Neural crest cell (in vitro differentiated cells): ENCODE measurements at regions not wholly inside any gene's neighbourhood (a gene's known extent, or its start where the extent isn't known, plus 50 kb on each side); places are given as distances from the start of the nearest gene placed in this dataset.

Experiments used
- DNase-seq: peaks from one replicate; pipeline ENCODE4 v3.0.0; 2021; ENCODE audit warnings: low read depth, mixed read lengths, low spot score
- H3K27ac Mint-ChIP-seq: one replicate; pipeline ENCODE4 v1.8.0; 2021; ENCODE audit warnings: mild to moderate bottlenecking, mixed read lengths; ENCODE audit not compliant: unreplicated experiment
- H3K27me3 Mint-ChIP-seq: 2 replicates; pipeline ENCODE4 v1.8.0; 2021; ENCODE audit warnings: low read depth, mild to moderate bottlenecking, mixed read lengths
- H3K36me3 Mint-ChIP-seq: 2 replicates; pipeline ENCODE4 v1.8.0; 2021; ENCODE audit warnings: low read depth, mild to moderate bottlenecking, mixed read lengths
- H3K4me1 Mint-ChIP-seq: 2 replicates; pipeline ENCODE4 v1.8.0; 2021; ENCODE audit warnings: mixed read lengths
- H3K4me3 Mint-ChIP-seq: one replicate; pipeline ENCODE4 v1.8.0; 2021; ENCODE audit warnings: mild to moderate bottlenecking, mixed read lengths
- H3K9me3 Mint-ChIP-seq: 2 replicates; pipeline ENCODE4 v1.8.0; 2021; ENCODE audit warnings: mixed read lengths
- CTCF ChIP-seq: fragments of 200-600 bp; sonication (generic); conservative IDR thresholded peaks from 2 replicates; pipeline ENCODE4 v1.5.0; 2021; ENCODE audit warnings: antibody characterized with exemption, mild to moderate bottlenecking

DNA sequence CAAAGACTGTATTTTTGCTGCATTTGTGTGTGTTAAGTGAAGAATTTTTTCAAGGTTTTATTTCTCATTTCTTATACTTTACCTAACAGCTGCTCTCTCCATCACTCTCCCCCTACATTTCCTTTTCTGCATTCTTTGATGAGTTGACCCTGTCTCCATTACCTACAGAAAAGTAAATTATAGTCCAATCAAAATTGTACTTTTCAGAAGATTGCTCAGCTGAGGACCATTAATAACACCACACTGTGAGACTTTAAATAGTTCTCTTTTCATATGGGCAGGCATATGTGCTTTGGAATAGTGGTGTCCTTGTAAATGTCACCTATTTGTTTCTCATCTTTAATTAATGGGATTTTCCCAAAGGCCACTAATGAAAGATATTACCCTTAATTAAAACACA is 234.7 kb upstream of the GPR149 start:
- no peak for DNase-seq

GRCh38 chr3:154662851-154663250 is 232.9 kb upstream of the GPR149 start:
- no peak for DNase-seq
- Mint-ChIP-seq H3K27me3 (peaks cover 4% of the 10 kb centered on the region), H3K9me3 (no peaks in the 10 kb centered on the region), H3K36me3 (no peaks in the 10 kb centered on the region), H3K4me1 (no peaks in the 10 kb centered on the region), H3K27ac (no peak overlapping the region), H3K4me3 (no peak overlapping the region)
- TF ChIP-seq CTCF: no peak

More for the DNA sequence above, 234.7 kb upstream of the GPR149 start:
- Mint-ChIP-seq H3K36me3 (no peaks in the 10 kb centered on the region), H3K9me3 (no peaks in the 10 kb centered on the region), H3K27ac (no peak overlapping the region), H3K4me1 (no peaks in the 10 kb centered on the region), H3K27me3 (peaks cover 4% of the 10 kb centered on the region), H3K4me3 (no peak overlapping the region)
- TF ChIP-seq CTCF: no peak

GRCh38 chr3:154660811-154661210 is 230.8 kb upstream of the GPR149 start:
- Mint-ChIP-seq H3K4me3 (no peak overlapping the region), H3K36me3 (no peaks in the 10 kb centered on the region), H3K27me3 (peaks cover 4% of the 10 kb centered on the region), H3K27ac (no peak overlapping the region), H3K9me3 (no peaks in the 10 kb centered on the region), H3K4me1 (no peaks in the 10 kb centered on the region)
- no peak for TF ChIP-seq CTCF
- DNase-seq: no peak

GRCh38 chr3:154658000-154658399 is 228.0 kb upstream of the GPR149 start:
- no peak overlapping the region for H3K4me3 Mint-ChIP-seq
- H3K27me3 Mint-ChIP-seq: peaks cover under 1% of the 10 kb centered on the region
- H3K9me3 Mint-ChIP-seq: peaks cover 2% of the 10 kb centered on the region
- H3K4me1 Mint-ChIP-seq: no peaks in the 10 kb centered on the region
- DNase-seq: no peak
- no peak overlapping the region for H3K27ac Mint-ChIP-seq
- H3K36me3 Mint-ChIP-seq: no peaks in the 10 kb centered on the region
- TF ChIP-seq CTCF: no peak

- Mint-ChIP-seq H3K27me3 (no peaks in the 10 kb centered on the region), H3K4me3 (no peak overlapping the region), H3K9me3 (peaks cover 2% of the 10 kb centered on the region), H3K4me1 (no peaks in the 10 kb centered on the region), H3K27ac (no peak overlapping the region), H3K36me3 (no peaks in the 10 kb centered on the region)
- no peak for TF ChIP-seq CTCF
- no peak for DNase-seq
These were observed 227.2 kb upstream of the GPR149 start for GRCh38 chr3:154657218-154657617.

DNA sequence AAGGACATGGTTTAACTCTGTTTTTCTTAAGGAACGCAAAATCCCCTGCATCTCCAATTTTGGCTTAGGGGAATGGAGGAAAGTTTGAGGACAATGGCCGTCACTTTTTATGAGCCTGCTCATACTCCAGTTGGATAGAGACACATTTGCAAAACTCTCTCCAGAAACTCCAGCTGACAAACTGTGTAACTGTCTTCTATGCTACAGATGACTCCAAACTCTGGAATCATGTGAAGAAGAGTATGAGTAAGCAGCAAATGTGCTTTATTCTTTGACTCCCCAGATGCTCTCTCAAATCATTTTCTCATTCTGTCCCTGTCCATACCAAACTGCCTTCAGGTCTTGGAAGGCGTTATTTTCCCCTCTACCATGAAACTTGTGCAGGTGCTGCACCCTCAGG is 226.5 kb upstream of the GPR149 start:
- H3K9me3 Mint-ChIP-seq: peaks cover 2% of the 10 kb centered on the region
- no peak overlapping the region for H3K4me3 Mint-ChIP-seq
- TF ChIP-seq CTCF: no peak
- H3K27ac Mint-ChIP-seq: no peak overlapping the region
- H3K36me3 Mint-ChIP-seq: no peaks in the 10 kb centered on the region
- H3K4me1 Mint-ChIP-seq: no peaks in the 10 kb centered on the region
- no peaks in the 10 kb centered on the region for H3K27me3 Mint-ChIP-seq
- no peak for DNase-seq
